AG04449 (cell line): ENCODE measurements at regions not wholly inside any gene's neighbourhood (a gene's known extent, or its start where the extent isn't known, plus 50 kb on each side); places are given as distances from the start of the nearest gene placed in this dataset.

ENCODE experiments used
- CTCF ChIA-PET: fragments of 350-600 bp; formaldehyde crosslinking; extraction: SDS; loops from one replicate; lab custom pipeline; 2021; ENCODE audit warnings: antibody characterized with exemption; lab: Yijun Ruan, JAX
- POLR2A ChIA-PET: fragments of 400-600, 350-600 bp; formaldehyde crosslinking; extraction: SDS; loops from one replicate; lab custom pipeline; 2020; ENCODE audit warnings: antibody characterized with exemption, inconsistent platforms; lab: Yijun Ruan, JAX
- DNase-seq: peaks from one replicate; pipeline ENCODE4 v3.0.0-alpha.2; 2010; ENCODE audit warnings: low read depth, low spot score
- H3K4me3 ChIP-seq: 2 replicates; pipeline ENCODE4 v1.5.1; 2011; ENCODE audit warnings: low read depth, mild to moderate bottlenecking, control low read depth, low read length
- TF ChIP-seq, protein P1 (sequence below): IDR thresholded peaks from one replicate; pipeline ENCODE4 v1.5.1; 2011; ENCODE audit warnings: mild to moderate bottlenecking, moderate library complexity, low read length, control low read depth, inconsistent platforms; ENCODE audit not compliant: insufficient read depth; ENCODE audit errors: missing control alignments

DNA sequence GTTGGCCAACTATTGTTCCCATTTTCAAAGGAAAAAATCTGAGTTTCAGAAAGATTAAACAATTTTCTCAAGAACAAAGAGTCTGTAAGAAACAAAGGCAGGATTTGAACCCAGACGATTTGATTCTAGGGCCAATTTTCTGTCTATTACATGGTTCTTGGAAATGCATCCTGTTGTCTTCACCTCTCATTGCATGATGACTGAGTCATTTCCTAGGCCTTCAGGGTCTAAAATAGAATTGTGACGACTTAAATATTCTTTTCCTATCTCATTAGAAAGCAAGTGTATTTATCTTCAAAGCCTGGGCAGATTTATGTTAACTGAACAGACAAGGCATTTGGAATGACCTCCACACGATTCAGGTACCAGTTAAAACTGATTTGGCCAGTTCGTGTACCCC lies 512.9 kb downstream of the NTRK2 start:
- ChIA-PET CTCF (no interaction called here), POLR2A (no interaction called here)
- no peak for DNase-seq
- TF ChIP-seq, protein P1, sequence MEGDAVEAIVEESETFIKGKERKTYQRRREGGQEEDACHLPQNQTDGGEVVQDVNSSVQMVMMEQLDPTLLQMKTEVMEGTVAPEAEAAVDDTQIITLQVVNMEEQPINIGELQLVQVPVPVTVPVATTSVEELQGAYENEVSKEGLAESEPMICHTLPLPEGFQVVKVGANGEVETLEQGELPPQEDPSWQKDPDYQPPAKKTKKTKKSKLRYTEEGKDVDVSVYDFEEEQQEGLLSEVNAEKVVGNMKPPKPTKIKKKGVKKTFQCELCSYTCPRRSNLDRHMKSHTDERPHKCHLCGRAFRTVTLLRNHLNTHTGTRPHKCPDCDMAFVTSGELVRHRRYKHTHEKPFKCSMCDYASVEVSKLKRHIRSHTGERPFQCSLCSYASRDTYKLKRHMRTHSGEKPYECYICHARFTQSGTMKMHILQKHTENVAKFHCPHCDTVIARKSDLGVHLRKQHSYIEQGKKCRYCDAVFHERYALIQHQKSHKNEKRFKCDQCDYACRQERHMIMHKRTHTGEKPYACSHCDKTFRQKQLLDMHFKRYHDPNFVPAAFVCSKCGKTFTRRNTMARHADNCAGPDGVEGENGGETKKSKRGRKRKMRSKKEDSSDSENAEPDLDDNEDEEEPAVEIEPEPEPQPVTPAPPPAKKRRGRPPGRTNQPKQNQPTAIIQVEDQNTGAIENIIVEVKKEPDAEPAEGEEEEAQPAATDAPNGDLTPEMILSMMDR: no peak
- no peak overlapping the region for H3K4me3 ChIP-seq

DNA sequence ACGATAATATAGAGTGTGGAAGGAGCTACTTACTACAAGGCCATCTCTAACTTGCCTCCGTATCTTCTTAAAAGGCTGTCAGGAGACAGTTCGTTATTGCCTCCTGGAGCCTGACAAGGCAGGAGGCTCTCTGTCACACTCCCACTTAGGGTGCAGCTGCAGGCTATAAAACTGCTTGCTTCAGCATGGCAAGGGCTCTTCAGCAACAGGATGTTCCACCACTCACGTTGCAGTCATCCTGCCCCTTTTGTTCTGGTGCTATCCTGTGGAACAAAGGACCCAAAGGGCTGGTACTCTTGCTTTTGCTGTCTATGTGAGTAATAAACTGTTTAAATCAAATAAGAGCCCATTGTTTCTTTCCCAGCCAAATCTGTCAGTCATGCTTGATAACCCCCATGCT lies 508.9 kb downstream of the NTRK2 start:
- DNase-seq: no peak
- CTCF ChIA-PET: no interaction called here
- no peak overlapping the region for H3K4me3 ChIP-seq
- TF ChIP-seq, protein P1: no peak
- POLR2A ChIA-PET: no interaction called here

DNA sequence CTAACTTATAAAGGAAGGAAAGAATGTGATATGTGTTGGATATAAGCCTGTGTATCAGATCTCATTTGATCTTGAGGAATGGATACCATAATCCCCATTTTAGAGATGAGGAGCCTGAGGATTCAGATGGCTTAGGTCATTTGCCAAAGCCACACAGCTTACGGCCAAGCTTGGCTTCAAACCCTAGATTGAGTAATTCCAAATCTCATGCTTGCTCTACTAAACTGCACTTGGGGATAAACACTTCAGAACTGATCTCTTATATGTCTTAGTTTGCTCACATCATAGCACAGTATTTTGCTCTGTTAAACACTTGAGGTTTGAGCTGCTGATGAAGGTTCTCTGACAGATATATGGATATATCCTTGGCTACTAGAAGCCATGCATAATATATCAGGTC lies 504.4 kb downstream of the NTRK2 start:
- no peak for DNase-seq
- ChIA-PET POLR2A (no interaction called here), CTCF (no interaction called here)
- H3K4me3 ChIP-seq: no peak overlapping the region
- TF ChIP-seq, protein P1: no peak

DNA sequence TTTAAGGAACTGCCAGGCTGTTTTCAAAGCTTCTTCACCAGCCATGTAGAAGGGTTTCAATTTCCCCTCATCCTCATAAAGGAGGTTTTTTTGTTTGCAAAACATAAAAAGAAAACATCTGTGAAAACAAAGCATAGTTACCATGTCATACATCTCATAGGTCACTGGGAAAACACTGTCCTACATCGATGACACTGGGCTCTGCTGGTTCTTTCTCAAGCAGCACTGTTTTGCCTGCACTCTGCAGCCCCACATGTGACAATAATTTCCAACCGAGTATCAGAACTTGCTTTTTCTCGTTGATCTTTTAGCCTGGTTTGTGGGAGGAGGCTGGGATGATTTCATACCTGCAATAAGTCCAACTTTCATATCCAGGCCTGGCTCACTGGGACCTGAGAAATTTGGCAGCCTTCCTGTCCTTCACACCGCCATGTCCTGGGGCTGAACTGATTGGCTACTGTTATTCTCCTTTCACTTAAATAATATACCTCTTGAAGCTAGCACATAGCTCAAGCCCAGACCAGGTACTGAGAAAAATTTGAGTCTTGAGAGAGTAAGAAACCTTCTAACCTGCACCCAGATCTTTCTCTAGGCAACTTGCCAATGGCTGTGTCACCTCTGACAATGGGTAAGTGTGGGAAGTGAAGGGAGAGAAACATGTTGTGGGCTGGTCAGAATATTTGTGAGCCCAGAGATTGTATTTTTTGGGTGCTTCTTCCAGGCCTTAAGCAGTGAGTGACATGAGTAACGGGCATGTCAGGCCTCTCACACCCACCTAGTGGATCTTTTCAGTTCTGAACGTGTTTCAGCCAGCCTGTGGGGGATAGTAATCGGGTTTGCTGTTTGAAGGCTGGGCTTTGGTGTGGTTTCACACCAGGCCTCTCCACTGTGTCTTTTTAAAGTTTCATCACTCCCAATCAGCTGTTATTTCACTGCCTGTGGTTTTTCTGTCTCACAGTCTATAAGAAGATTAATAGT lies 502.8 kb downstream of the NTRK2 start:
- no peak overlapping the region for H3K4me3 ChIP-seq
- ChIA-PET CTCF (no interaction called here), POLR2A (no interaction called here)
- no peak for DNase-seq
- TF ChIP-seq, protein P1: no peak

DNA sequence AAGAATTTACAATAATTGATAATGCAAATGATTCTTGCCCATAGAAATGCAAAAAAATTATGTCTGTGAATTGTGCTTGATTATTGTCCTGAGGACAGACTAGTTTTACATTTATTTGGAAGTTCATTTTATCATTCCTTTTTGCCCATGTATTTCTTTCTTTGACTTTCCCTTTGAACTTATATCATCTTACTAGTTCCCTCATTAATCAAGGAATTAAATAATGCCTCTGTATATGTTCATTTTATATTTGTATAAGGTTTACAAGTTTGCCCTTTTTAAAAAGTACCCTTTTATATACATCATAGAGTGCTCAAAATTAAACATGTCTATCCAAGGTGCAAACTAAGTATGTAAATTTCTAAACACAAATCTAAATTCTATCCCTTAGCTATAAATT lies 501.6 kb downstream of the NTRK2 start:
- H3K4me3 ChIP-seq: no peak overlapping the region
- no peak for DNase-seq
- ChIA-PET CTCF (no interaction called here), POLR2A (no interaction called here)
- TF ChIP-seq, protein P1: no peak

DNA sequence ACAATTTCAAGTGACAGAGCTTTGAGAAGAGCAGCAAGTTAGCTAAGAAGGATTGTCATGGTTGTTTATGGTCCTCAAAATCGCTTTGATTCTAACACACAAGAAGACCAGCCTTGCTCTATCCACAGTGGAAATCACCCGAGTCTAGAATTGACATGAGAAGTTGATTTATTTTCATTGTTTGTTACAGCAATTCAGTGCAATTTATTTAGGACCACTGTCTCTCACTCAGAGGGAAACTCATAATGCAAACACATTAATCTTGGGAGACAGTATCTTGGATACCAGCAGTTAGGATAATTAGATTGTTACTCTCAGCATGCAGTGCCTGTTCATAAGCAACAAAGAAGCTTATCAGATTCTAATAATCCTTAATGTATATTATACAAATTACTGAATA lies 498.9 kb downstream of the NTRK2 start:
- no peak overlapping the region for H3K4me3 ChIP-seq
- no peak for DNase-seq
- ChIA-PET POLR2A (no interaction called here), CTCF (no interaction called here)
- TF ChIP-seq, protein P1: no peak
